Keratinocyte (primary cell): ENCODE measurements at regions not wholly inside any gene's neighbourhood (a gene's known extent, or its start where the extent isn't known, plus 50 kb on each side); places are given as distances from the start of the nearest gene placed in this dataset.

Source experiments
- DNase-seq: peaks from one replicate; pipeline ENCODE4 v3.0.0-alpha.2; 2011; ENCODE audit warnings: low read depth, missing footprints, low spot score
- FAIRE-seq: peaks from 2 replicates; lab custom pipeline; 2011; peaks lifted over from hg19 to GRCh38; lab: Jason Lieb, UNC
- H2AFZ ChIP-seq: 2 replicates; pipeline ENCODE4 v1.6.0; 2012; ENCODE audit warnings: low read length, control low read depth, inconsistent platforms; ENCODE audit not compliant: control insufficient read depth
- H3K27ac ChIP-seq: 2 replicates; pipeline ENCODE4 v1.5.1; 2011; ENCODE audit warnings: low read length; ENCODE audit not compliant: control insufficient read depth, insufficient read depth
- H3K27me3 ChIP-seq: 3 replicates; pipeline ENCODE4 v1.6.0; 2011; ENCODE audit warnings: low read length; ENCODE audit not compliant: control insufficient read depth, insufficient read depth; ENCODE audit errors: extremely low read depth
- H3K36me3 ChIP-seq, 2 experiments: 2 replicates in 1 of 2; 3 replicates in 1 of 2; pipeline ENCODE4 v1.5.1; 2011; ENCODE audit warnings: low read length in 2 of 2, mild to moderate bottlenecking in 1 of 2; ENCODE audit not compliant: control insufficient read depth in 2 of 2, insufficient read depth in 2 of 2; ENCODE audit errors: extremely low read depth in 1 of 2
- H3K4me1 ChIP-seq: 3 replicates; pipeline ENCODE4 v1.5.1; 2011; ENCODE audit warnings: low read length; ENCODE audit not compliant: control insufficient read depth, insufficient read depth; ENCODE audit errors: extremely low read depth
- H3K4me2 ChIP-seq: 3 replicates; pipeline ENCODE4 v1.6.0; 2011; ENCODE audit warnings: low read depth, low read length; ENCODE audit not compliant: control insufficient read depth, insufficient read depth; ENCODE audit errors: extremely low read depth
- H3K4me3 ChIP-seq, 3 experiments: fragments of 200-600 bp in 1 of 3; sonication (generic) in 1 of 3; 2 replicates in 2 of 3; 3 replicates in 1 of 3; pipeline ENCODE4 v1.5.1; 2011 to 2016; ENCODE audit warnings: low read length in 3 of 3, mild to moderate bottlenecking in 3 of 3, control low read depth in 2 of 3, inconsistent platforms in 1 of 3, low read depth in 1 of 3, mixed read lengths in 1 of 3, mixed run types in 1 of 3, moderate library complexity in 1 of 3; ENCODE audit not compliant: control insufficient read depth in 2 of 3, insufficient read depth in 2 of 3; ENCODE audit errors: extremely low read depth in 1 of 3
- H3K79me2 ChIP-seq: 2 replicates; pipeline ENCODE4 v1.6.0; 2012; ENCODE audit warnings: low read length; ENCODE audit not compliant: control insufficient read depth, insufficient read depth
- H3K9ac ChIP-seq: 3 replicates; pipeline ENCODE4 v1.6.0; 2011; ENCODE audit warnings: low read length; ENCODE audit not compliant: control insufficient read depth, insufficient read depth; ENCODE audit errors: extremely low read depth
- H3K9me1 ChIP-seq: 3 replicates; pipeline ENCODE4 v1.6.0; 2011; ENCODE audit warnings: low read length; ENCODE audit not compliant: control insufficient read depth, insufficient read depth; ENCODE audit errors: extremely low read depth
- H3K9me3 ChIP-seq: 2 replicates; pipeline ENCODE4 v1.5.1; 2012; ENCODE audit warnings: low read depth, low read length; ENCODE audit not compliant: control insufficient read depth
- H4K20me1 ChIP-seq: 3 replicates; pipeline ENCODE4 v1.6.0; 2011; ENCODE audit warnings: low read length; ENCODE audit not compliant: control insufficient read depth, insufficient read depth; ENCODE audit errors: extremely low read depth
- EZH2 ChIP-seq: IDR thresholded peaks from one replicate; pipeline ENCODE4 v1.6.1; 2012; ENCODE audit warnings: inconsistent platforms, mild to moderate bottlenecking, low read length, moderate library complexity
- dilution Hi-C: fragments of 300-500 bp; cut with MboI; formaldehyde crosslinking; loops from one replicate; pipeline ENCODE4 v1.7.0; 2020; ENCODE audit warnings: low sequenced_read_pairs; ENCODE audit not compliant: extremely low pct_ligation_motif_present
- TF ChIP-seq, protein P1 (sequence below), 3 experiments: IDR thresholded peaks in 1 of 3; conservative IDR thresholded peaks in 1 of 3; optimal IDR thresholded peaks in 1 of 3; 2 replicates in 2 of 3; 3 replicates in 1 of 3; pipeline versions ENCODE3 to v1.5.1; 2011; ENCODE audit warnings: low read length in 3 of 3, mild to moderate bottlenecking in 3 of 3, moderate library complexity in 2 of 3, control low read depth in 1 of 3, inconsistent platforms in 1 of 3; ENCODE audit not compliant: insufficient read depth in 2 of 3; ENCODE audit errors: extremely low read depth in 1 of 3

DNA sequence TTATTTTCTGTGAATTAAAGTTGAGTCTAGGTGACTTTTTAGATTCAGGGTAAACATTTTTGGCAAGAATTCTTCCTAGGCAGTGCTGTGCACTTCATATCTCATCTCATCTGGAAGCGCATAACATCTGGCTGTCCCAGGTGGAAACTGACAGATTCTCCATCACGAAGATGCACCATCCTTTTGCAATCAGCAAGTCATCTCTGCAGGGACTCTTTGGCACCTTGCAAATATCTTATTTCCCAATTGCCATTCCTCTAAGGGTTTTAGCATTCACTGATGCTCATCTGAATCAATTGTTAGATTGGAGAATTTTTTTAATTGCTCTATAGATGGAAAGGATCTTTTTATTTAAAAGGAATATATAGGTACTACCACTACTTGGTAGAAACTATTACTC, 282.7 kb upstream of the ATP10A start:
- Histone ChIP-seq H3K36me3 (no peaks in the 10 kb centered on the region), H3K27ac (no peak overlapping the region), H3K9me3 (no peaks in the 10 kb centered on the region), H3K9ac (no peak overlapping the region), H3K4me3 (no peak overlapping the region), H3K4me2 (no peak overlapping the region), H3K27me3 (no peaks in the 10 kb centered on the region), H3K4me1 (no peaks in the 10 kb centered on the region), H2AFZ (no peak overlapping the region), H3K79me2 (no peaks in the 10 kb centered on the region), H3K9me1 (no peaks in the 10 kb centered on the region), H4K20me1 (no peaks in the 10 kb centered on the region)
- dilution Hi-C loops = no loop called here
- FAIRE-seq (no peak), DNase-seq (no peak)
- TF ChIP-seq, protein P1, sequence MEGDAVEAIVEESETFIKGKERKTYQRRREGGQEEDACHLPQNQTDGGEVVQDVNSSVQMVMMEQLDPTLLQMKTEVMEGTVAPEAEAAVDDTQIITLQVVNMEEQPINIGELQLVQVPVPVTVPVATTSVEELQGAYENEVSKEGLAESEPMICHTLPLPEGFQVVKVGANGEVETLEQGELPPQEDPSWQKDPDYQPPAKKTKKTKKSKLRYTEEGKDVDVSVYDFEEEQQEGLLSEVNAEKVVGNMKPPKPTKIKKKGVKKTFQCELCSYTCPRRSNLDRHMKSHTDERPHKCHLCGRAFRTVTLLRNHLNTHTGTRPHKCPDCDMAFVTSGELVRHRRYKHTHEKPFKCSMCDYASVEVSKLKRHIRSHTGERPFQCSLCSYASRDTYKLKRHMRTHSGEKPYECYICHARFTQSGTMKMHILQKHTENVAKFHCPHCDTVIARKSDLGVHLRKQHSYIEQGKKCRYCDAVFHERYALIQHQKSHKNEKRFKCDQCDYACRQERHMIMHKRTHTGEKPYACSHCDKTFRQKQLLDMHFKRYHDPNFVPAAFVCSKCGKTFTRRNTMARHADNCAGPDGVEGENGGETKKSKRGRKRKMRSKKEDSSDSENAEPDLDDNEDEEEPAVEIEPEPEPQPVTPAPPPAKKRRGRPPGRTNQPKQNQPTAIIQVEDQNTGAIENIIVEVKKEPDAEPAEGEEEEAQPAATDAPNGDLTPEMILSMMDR (optimal IDR thresholded peaks at IDR 0.05 in 1 of 3, IDR thresholded peaks at IDR 0.05 in 1 of 3, conservative IDR thresholded peaks at IDR 0.05 in 1 of 3; ENCODE audit: extremely low read depth in 1 of 3, insufficient read depth in 2 of 3, low read length in 3 of 3) = no peak
- no peak for TF ChIP-seq EZH2

DNA sequence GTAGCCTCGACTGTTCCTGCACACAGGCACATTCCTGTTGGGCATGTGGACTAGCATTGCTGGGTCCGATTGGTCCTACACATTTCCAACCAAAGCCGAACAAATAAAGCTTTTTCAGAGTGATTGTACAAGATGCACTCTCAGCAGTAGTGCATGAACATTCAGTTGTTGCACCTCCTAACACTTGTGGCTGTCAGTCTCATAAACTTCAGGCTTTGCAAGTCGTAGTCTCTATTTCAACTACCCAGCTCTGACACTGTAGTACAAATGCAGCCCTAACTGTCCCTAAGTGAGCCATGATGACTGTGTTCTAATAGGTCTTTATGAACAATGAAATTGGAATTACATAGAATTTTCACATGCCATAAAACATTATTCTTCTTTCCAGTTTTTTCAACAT, 281.7 kb upstream of the ATP10A start:
- FAIRE-seq (no peak), DNase-seq (no peak)
- H3K27ac ChIP-seq = no peak overlapping the region
- H3K4me1 ChIP-seq = no peaks in the 10 kb centered on the region
- H3K27me3 ChIP-seq = no peaks in the 10 kb centered on the region
- H3K4me2 ChIP-seq = no peak overlapping the region
- no peaks in the 10 kb centered on the region for H3K79me2 ChIP-seq
- H3K4me3 ChIP-seq = no peak overlapping the region
- dilution Hi-C loops = no loop called here
- H3K36me3 ChIP-seq = no peaks in the 10 kb centered on the region
- H3K9me3 ChIP-seq = no peaks in the 10 kb centered on the region
- H4K20me1 ChIP-seq = no peaks in the 10 kb centered on the region
- H3K9me1 ChIP-seq = no peaks in the 10 kb centered on the region
- no peak overlapping the region for H3K9ac ChIP-seq
- TF ChIP-seq, protein P1 (optimal IDR thresholded peaks at IDR 0.05 in 1 of 3, IDR thresholded peaks at IDR 0.05 in 1 of 3, conservative IDR thresholded peaks at IDR 0.05 in 1 of 3; ENCODE audit: extremely low read depth in 1 of 3, insufficient read depth in 2 of 3, low read length in 3 of 3) = no peak
- no peak overlapping the region for H2AFZ ChIP-seq
